ENCODE measurements at regions not wholly inside any gene's neighbourhood (a gene's known extent, or its start where the extent isn't known, plus 50 kb on each side); places are given as distances from the start of the nearest gene placed in this dataset.

- Histone ChIP-seq H2BK12ac (ENCODE audit: low read depth, low read length) (no peak overlapping the region), H4K20me1 (replicated peaks in 1 of 2; ENCODE audit: control insufficient read depth in 1 of 2, insufficient read depth in 2 of 2, low read length in 2 of 2) (peaks cover 0 to 1% of the 10 kb centered on the region in 2 experiments), H3K23ac (ENCODE audit: insufficient read length) (no peak overlapping the region), H2BK120ac (replicated peaks; ENCODE audit: low read depth, low read length) (no peak overlapping the region), H2AK5ac (ENCODE audit: low read depth, low read length) (no peak overlapping the region), H2AFZ (ENCODE audit: low read length) (no peak overlapping the region), H3K27me3 (replicated peaks in 1 of 4; ENCODE audit: control insufficient read depth in 3 of 4, extremely low read depth in 1 of 4, insufficient read depth in 3 of 4, low read length in 3 of 4) (no peaks in the 10 kb centered on the region), H2BK5ac (ENCODE audit: low read depth, low read length) (no peak overlapping the region), H3K4ac (replicated peaks; ENCODE audit: insufficient read length, low read depth, low read length) (no peak overlapping the region), H3K4me2 (ENCODE audit: insufficient read depth in 1 of 2, low read depth in 2 of 2, low read length in 2 of 2) (no peak overlapping the region), H3K27ac (ENCODE audit: low read depth, low read length) (no peak overlapping the region), H3K9ac (replicated peaks in 1 of 4; ENCODE audit: extremely low read depth in 1 of 4, low read depth in 3 of 4, low read length in 3 of 4) (no peak overlapping the region), H3K4me3 (ENCODE audit: extremely low read depth in 1 of 4, insufficient read depth in 2 of 4, low read depth in 3 of 4, low read length in 4 of 4) (no peak overlapping the region), H3K79me2 (ENCODE audit: control insufficient read depth in 1 of 2, insufficient read depth in 2 of 2, low read length in 2 of 2) (no peaks in the 10 kb centered on the region), H3K79me1 (ENCODE audit: low read depth, low read length) (no peaks in the 10 kb centered on the region), H3K14ac (ENCODE audit: insufficient read length) (no peak overlapping the region), H3K18ac (ENCODE audit: extremely low read depth, low read length) (no peak overlapping the region), H3K9me3 (ENCODE audit: insufficient read depth in 2 of 2, low read depth in 1 of 2, low read length in 1 of 2) (no peaks in the 10 kb centered on the region), H2BK15ac (ENCODE audit: low read length) (no peak overlapping the region), H4K8ac (ENCODE audit: extremely low read depth, insufficient read depth, low read length) (no peak overlapping the region), H3K23me2 (ENCODE audit: low read depth, low read length) (no peaks in the 10 kb centered on the region), H3K36me3 (ENCODE audit: control insufficient read depth in 2 of 4, insufficient read depth in 4 of 4, low read length in 3 of 4) (no peaks in the 10 kb centered on the region), H4K5ac (ENCODE audit: insufficient read length, low read depth, low read length) (no peak overlapping the region), H2BK20ac (ENCODE audit: low read length) (no peak overlapping the region), H3K56ac (replicated peaks; ENCODE audit: insufficient read length, low read depth, low read length) (no peak overlapping the region), H4K91ac (replicated peaks; ENCODE audit: insufficient read length, low read length) (no peak overlapping the region), H3K4me1 (replicated peaks in 1 of 4; ENCODE audit: control insufficient read depth in 3 of 4, insufficient read depth in 4 of 4, low read length in 3 of 4) (no peaks in the 10 kb centered on the region)
- FAIRE-seq (no peak), DNase-seq (ENCODE audit: low read depth in 1 of 2, low spot score in 2 of 2) (no peak)
- TF ChIP-seq SAP30 (IDR thresholded peaks at IDR 0.05; ENCODE audit: insufficient read depth, insufficient replicate concordance, low read length), result no peak
- TF ChIP-seq CHD2 (IDR thresholded peaks at IDR 0.05; ENCODE audit: low read length), result no peak
- TF ChIP-seq GTF2F1 (IDR thresholded peaks at IDR 0.05; ENCODE audit: borderline replicate concordance, low read depth, low read length), result no peak
- TF ChIP-seq SP1 (IDR thresholded peaks at IDR 0.05; ENCODE audit: low read depth, low read length), result no peak
- TF ChIP-seq POLR2A (IDR thresholded peaks at IDR 0.05; ENCODE audit: control extremely low read depth in 1 of 2, low read depth in 2 of 2, low read length in 2 of 2), result no peak
- no peak for TF ChIP-seq YY1 (IDR thresholded peaks at IDR 0.05; ENCODE audit: low read depth, low read length)
- TF ChIP-seq TAF1 (IDR thresholded peaks at IDR 0.05; ENCODE audit: low read depth, low read length), result no peak
- no peak for TF ChIP-seq CREB1 (IDR thresholded peaks at IDR 0.05)
- TF ChIP-seq CHD1 (IDR thresholded peaks at IDR 0.05; ENCODE audit: low read depth, low read length), result no peak
- TF ChIP-seq HDAC2 (IDR thresholded peaks at IDR 0.05; ENCODE audit: borderline replicate concordance in 1 of 2, low read depth in 2 of 2, low read length in 2 of 2), result no peak
- no peak for TF ChIP-seq PHF8 (conservative IDR thresholded peaks at IDR 0.05; ENCODE audit: low read depth, low read length)
- CTCF ChIA-PET (ENCODE audit: partially characterized antibody), result no interaction called here
- 0% methylated on average over 1 of the region's 1 CpG; no CpG with 5 or more reads in 1 of the 2 experiments for WGBS, 2 experiments (ENCODE audit: extremely low coverage in 1 of 2, insufficient coverage in 1 of 2, insufficient read length in 1 of 2, insufficient replicate concordance in 2 of 2, low coverage in 1 of 2, low lambda C conversion rate in 2 of 2, missing lambda C conversion rate in 1 of 2)
- POLR2A ChIA-PET (ENCODE audit: partially characterized antibody), result no interaction called here
Measured at GRCh38 chr3:157672061-157672460, 168.8 kb upstream of the VEPH1 start.
